SK-N-SH (cell line): ENCODE measurements at regions not wholly inside any gene's neighbourhood (a gene's known extent, or its start where the extent isn't known, plus 50 kb on each side); places are given as distances from the start of the nearest gene placed in this dataset.

Experiments used
- EP300 ChIP-seq, 2 experiments: IDR thresholded peaks; 2 replicates each; pipeline versions ENCODE4 v1.4.0 to v1.6.1; 2012; ENCODE audit warnings: borderline replicate concordance in 1 of 2, low read depth in 1 of 2, low read length in 1 of 2
- FOSL2 ChIP-seq: IDR thresholded peaks from 2 replicates; pipeline ENCODE4 v1.4.0; 2012; ENCODE audit warnings: low read depth, mild to moderate bottlenecking, moderate library complexity, borderline replicate concordance
- MXI1 ChIP-seq: IDR thresholded peaks from 2 replicates; pipeline ENCODE4 v1.6.1; 2012; ENCODE audit warnings: mild to moderate bottlenecking, low read depth, low read length, improper control_type of control experiment
- RCOR1 ChIP-seq: fragments of 150-350 bp; IDR thresholded peaks from 2 replicates; pipeline ENCODE4 v1.6.1; 2017; ENCODE audit warnings: antibody characterized with exemption, low read length
- TAF1 ChIP-seq: IDR thresholded peaks from 2 replicates; pipeline ENCODE4 v1.6.1; 2012; ENCODE audit warnings: low read depth, mild to moderate bottlenecking, low read length, moderate library complexity, borderline replicate concordance
- TF ChIP-seq, protein P1 (sequence below): fragments of 200-600 bp; sonication (generic); IDR thresholded peaks from 2 replicates; pipeline ENCODE4 v1.6.1; 2017; ENCODE audit warnings: antibody characterized with exemption, mild to moderate bottlenecking, moderate library complexity

DNA sequence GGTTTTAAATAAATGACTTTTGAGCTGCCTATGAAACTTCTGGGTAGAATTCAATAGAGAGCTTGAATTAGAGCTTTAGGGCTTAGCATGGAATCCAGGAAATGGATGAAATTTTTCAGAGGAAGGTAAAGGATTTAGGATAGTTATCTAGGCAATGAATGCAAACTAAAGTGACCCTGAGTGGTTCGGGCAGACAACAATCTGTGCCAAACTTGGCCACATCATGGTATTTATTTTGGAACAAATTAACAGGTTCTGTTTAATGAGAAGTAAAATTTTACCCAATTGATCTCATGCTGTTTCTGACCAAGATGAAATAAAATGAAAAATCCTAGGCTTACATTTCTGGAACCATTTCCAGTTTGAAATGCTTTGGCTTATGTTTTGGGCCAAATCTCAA lies 934.4 kb downstream of the MAT2B start:
- TF ChIP-seq, protein P1, sequence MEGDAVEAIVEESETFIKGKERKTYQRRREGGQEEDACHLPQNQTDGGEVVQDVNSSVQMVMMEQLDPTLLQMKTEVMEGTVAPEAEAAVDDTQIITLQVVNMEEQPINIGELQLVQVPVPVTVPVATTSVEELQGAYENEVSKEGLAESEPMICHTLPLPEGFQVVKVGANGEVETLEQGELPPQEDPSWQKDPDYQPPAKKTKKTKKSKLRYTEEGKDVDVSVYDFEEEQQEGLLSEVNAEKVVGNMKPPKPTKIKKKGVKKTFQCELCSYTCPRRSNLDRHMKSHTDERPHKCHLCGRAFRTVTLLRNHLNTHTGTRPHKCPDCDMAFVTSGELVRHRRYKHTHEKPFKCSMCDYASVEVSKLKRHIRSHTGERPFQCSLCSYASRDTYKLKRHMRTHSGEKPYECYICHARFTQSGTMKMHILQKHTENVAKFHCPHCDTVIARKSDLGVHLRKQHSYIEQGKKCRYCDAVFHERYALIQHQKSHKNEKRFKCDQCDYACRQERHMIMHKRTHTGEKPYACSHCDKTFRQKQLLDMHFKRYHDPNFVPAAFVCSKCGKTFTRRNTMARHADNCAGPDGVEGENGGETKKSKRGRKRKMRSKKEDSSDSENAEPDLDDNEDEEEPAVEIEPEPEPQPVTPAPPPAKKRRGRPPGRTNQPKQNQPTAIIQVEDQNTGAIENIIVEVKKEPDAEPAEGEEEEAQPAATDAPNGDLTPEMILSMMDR = no peak
- no peak for TF ChIP-seq MXI1
- no peak for TF ChIP-seq TAF1
- TF ChIP-seq EP300 (IDR thresholded peaks at IDR 0.05; ENCODE audit: borderline replicate concordance in 1 of 2, low read depth in 1 of 2, low read length in 1 of 2) = no peak
- no peak for TF ChIP-seq FOSL2
- TF ChIP-seq RCOR1 = no peak
